SK-N-SH (cell line): ENCODE measurements at regions not wholly inside any gene's neighbourhood (a gene's known extent, or its start where the extent isn't known, plus 50 kb on each side); places are given as distances from the start of the nearest gene placed in this dataset.

Source experiments
- CTCF ChIA-PET: fragments of 300-600, 350-600 bp; formaldehyde crosslinking; extraction: SDS; loops from one replicate; lab custom pipeline; 2021; lab: Yijun Ruan, JAX
- POLR2A ChIA-PET: fragments of 350-600 bp; sonication (Branson Sonifier 250); formaldehyde crosslinking; extraction: SDS; loops from one replicate; lab custom pipeline; 2020; ENCODE audit warnings: antibody characterized with exemption, inconsistent platforms; lab: Yijun Ruan, JAX
- DNase-seq: peaks from one replicate; pipeline ENCODE4 v3.0.0; 2012
- H2AFZ ChIP-seq: fragments of 200-600 bp; sonication (generic); 2 replicates; pipeline ENCODE4 v1.8.1; 2016; ENCODE audit warnings: antibody characterized with exemption, mild to moderate bottlenecking, low read depth
- H3F3A ChIP-seq: fragments of 200-600 bp; sonication (generic); replicated peaks from 2 replicates; pipeline ENCODE3; 2016; ENCODE audit warnings: antibody characterized with exemption, mild to moderate bottlenecking; ENCODE audit not compliant: insufficient read depth
- H3K27ac ChIP-seq, 2 experiments: fragments of 200-500 bp in 1 of 2; fragments of 200-600 bp in 1 of 2; sonication (Bioruptor generic) in 1 of 2; sonication (generic), shearing (Covaris generic) in 1 of 2; 2 replicates each; pipeline versions ENCODE4 v1.5.1 to v1.6.1; 2014 to 2016; ENCODE audit warnings: low read depth in 2 of 2, inconsistent platforms in 1 of 2, low read length in 1 of 2, mild to moderate bottlenecking in 1 of 2, mixed read lengths in 1 of 2
- H3K27me3 ChIP-seq: fragments of 200-600 bp; sonication (generic), shearing (Covaris generic); 2 replicates; pipeline ENCODE4 v1.6.1; 2016; ENCODE audit warnings: mixed run types; ENCODE audit not compliant: insufficient read depth
- H3K36me3 ChIP-seq, 2 experiments: fragments of 200-500 bp in 1 of 2; fragments of 200-600 bp in 1 of 2; sonication (Bioruptor generic) in 1 of 2; sonication (generic) in 1 of 2; replicated peaks in 1 of 2; 2 replicates each; pipeline versions ENCODE3 to v1.5.1; 2014 to 2016; ENCODE audit warnings: low read length in 1 of 2, mild to moderate bottlenecking in 1 of 2; ENCODE audit not compliant: insufficient read depth in 2 of 2, control insufficient read depth in 1 of 2
- H3K4me1 ChIP-seq, 2 experiments: fragments of 200-500 bp in 1 of 2; fragments of 200-600 bp in 1 of 2; sonication (Bioruptor generic) in 1 of 2; sonication (generic), shearing (Covaris generic) in 1 of 2; 2 replicates each; pipeline versions ENCODE4 v1.5.1 to v1.6.1; 2014 to 2016; ENCODE audit warnings: low read depth in 1 of 2, low read length in 1 of 2, mixed run types in 1 of 2; ENCODE audit not compliant: insufficient read depth in 2 of 2, control insufficient read depth in 1 of 2
- H3K4me2 ChIP-seq: fragments of 200-600 bp; sonication (generic), shearing (Covaris generic); 2 replicates; pipeline ENCODE4 v1.6.1; 2017; ENCODE audit warnings: mixed run types
- H3K4me3 ChIP-seq, 2 experiments: fragments of 200-500 bp in 1 of 2; fragments of 200-600 bp in 1 of 2; sonication (Bioruptor generic) in 1 of 2; sonication (generic), shearing (Covaris generic) in 1 of 2; 2 replicates each; pipeline versions ENCODE4 v1.5.1 to v1.8.1; 2014 to 2016; ENCODE audit warnings: low read depth in 2 of 2, inconsistent platforms in 1 of 2, low read length in 1 of 2, mild to moderate bottlenecking in 1 of 2, mixed read lengths in 1 of 2, moderate library complexity in 1 of 2
- H3K79me2 ChIP-seq: fragments of 200-600 bp; sonication (generic); 2 replicates; pipeline ENCODE4 v1.8.1; 2017; ENCODE audit warnings: mild to moderate bottlenecking; ENCODE audit not compliant: insufficient read depth
- H3K9ac ChIP-seq: fragments of 200-600 bp; sonication (generic); 2 replicates; pipeline ENCODE4 v1.6.1; 2017; ENCODE audit warnings: mixed run types
- H3K9me2 ChIP-seq: fragments of 200-600 bp; sonication (generic); 2 replicates; pipeline ENCODE4 v1.6.1; 2017; ENCODE audit warnings: mixed run types
- H3K9me3 ChIP-seq: fragments of 200-600 bp; sonication (generic); 2 replicates; pipeline ENCODE4 v1.6.1; 2017; ENCODE audit warnings: mixed run types, mild to moderate bottlenecking, moderate library complexity
- H4K20me1 ChIP-seq: fragments of 200-600 bp; sonication (generic); 2 replicates; pipeline ENCODE4 v1.6.1; 2017; ENCODE audit warnings: mild to moderate bottlenecking, mixed run types; ENCODE audit not compliant: insufficient read depth
- CHD2 ChIP-seq: fragments of 150-350 bp; IDR thresholded peaks from 2 replicates; pipeline ENCODE4 v1.6.1; 2018; ENCODE audit warnings: low read length; ENCODE audit not compliant: partially characterized antibody
- CTCF ChIP-seq: fragments of 200-600 bp; sonication (generic); IDR thresholded peaks from 2 replicates; pipeline ENCODE4 v1.6.1; 2017; ENCODE audit warnings: antibody characterized with exemption, mild to moderate bottlenecking, moderate library complexity
- ELF1 ChIP-seq: IDR thresholded peaks from 2 replicates; pipeline ENCODE4 v1.4.0; 2012
- EP300 ChIP-seq, 2 experiments: IDR thresholded peaks; 2 replicates each; pipeline versions ENCODE4 v1.4.0 to v1.6.1; 2012; ENCODE audit warnings: borderline replicate concordance in 1 of 2, low read depth in 1 of 2, low read length in 1 of 2
- EZH2phosphoT487 ChIP-seq: fragments of 200-600 bp; sonication (generic); IDR thresholded peaks from 2 replicates; pipeline ENCODE4 v1.6.1; 2017; ENCODE audit warnings: low read depth, mixed run types, mild to moderate bottlenecking, antibody characterized with exemption, moderate library complexity, borderline replicate concordance
- FOSL2 ChIP-seq: IDR thresholded peaks from 2 replicates; pipeline ENCODE4 v1.4.0; 2012; ENCODE audit warnings: low read depth, mild to moderate bottlenecking, moderate library complexity, borderline replicate concordance
- FOXJ3 ChIP-seq: sonication (generic); formaldehyde crosslinking; IDR thresholded peaks from 2 replicates; pipeline ENCODE4 v1.5.1; 2020; ENCODE audit warnings: mild to moderate bottlenecking, missing genetic modification reagents
- JUND ChIP-seq: IDR thresholded peaks from 2 replicates; pipeline ENCODE4 v1.4.0; 2012
- MAX ChIP-seq: IDR thresholded peaks from 2 replicates; pipeline ENCODE4 v1.4.0; 2012; ENCODE audit warnings: low read depth
- MXI1 ChIP-seq: IDR thresholded peaks from 2 replicates; pipeline ENCODE4 v1.6.1; 2012; ENCODE audit warnings: mild to moderate bottlenecking, low read depth, low read length, improper control_type of control experiment
- NRF1 ChIP-seq: IDR thresholded peaks from 2 replicates; pipeline ENCODE4 v1.6.1; 2012; ENCODE audit warnings: low read depth, mild to moderate bottlenecking, low read length
- RAD21 ChIP-seq: IDR thresholded peaks from 2 replicates; pipeline ENCODE4 v1.6.1; 2012; ENCODE audit warnings: mild to moderate bottlenecking, low read length
- RCOR1 ChIP-seq: fragments of 150-350 bp; IDR thresholded peaks from 2 replicates; pipeline ENCODE4 v1.6.1; 2017; ENCODE audit warnings: antibody characterized with exemption, low read length
- RFX5 ChIP-seq: IDR thresholded peaks from 2 replicates; pipeline ENCODE4 v1.6.1; 2012; ENCODE audit warnings: mild to moderate bottlenecking, improper control_type of control experiment, low read length
- RXRA ChIP-seq: IDR thresholded peaks from 2 replicates; pipeline ENCODE4 v1.4.0; 2012; ENCODE audit warnings: low read depth, mild to moderate bottlenecking, borderline replicate concordance
- SIN3A ChIP-seq: IDR thresholded peaks from 2 replicates; pipeline ENCODE4 v1.6.1; 2012; ENCODE audit warnings: low read depth, mild to moderate bottlenecking, low read length, moderate library complexity, borderline replicate concordance
- SMC3 ChIP-seq: IDR thresholded peaks from 2 replicates; pipeline ENCODE4 v1.6.1; 2012; ENCODE audit warnings: low read depth, low read length, improper control_type of control experiment
- TCF12 ChIP-seq: IDR thresholded peaks from 2 replicates; pipeline ENCODE4 v1.4.0; 2012
- TEAD4 ChIP-seq: IDR thresholded peaks from 2 replicates; pipeline ENCODE4 v1.4.0; 2012; ENCODE audit warnings: mild to moderate bottlenecking, borderline replicate concordance; ENCODE audit not compliant: insufficient read depth
- YY1 ChIP-seq: IDR thresholded peaks from 2 replicates; pipeline ENCODE4 v1.4.0; 2012; ENCODE audit warnings: low read depth, mild to moderate bottlenecking
- WGBS: methylation state at CpG from one replicate; pipeline ENCODE4 v1.1.6; 2017; ENCODE audit warnings: low lambda C conversion rate; 5-methylcytosine and 5-hydroxymethylcytosine counted together
- TF ChIP-seq, protein P1 (sequence below): IDR thresholded peaks from 2 replicates; pipeline ENCODE4 v1.4.0; 2012; ENCODE audit warnings: low read depth, borderline replicate concordance
- TF ChIP-seq, protein P2 (sequence below): IDR thresholded peaks from 2 replicates; pipeline ENCODE4 v1.4.0; 2012; ENCODE audit warnings: low read depth, borderline replicate concordance

- ChIA-PET POLR2A (no interaction called here), CTCF (no interaction called here)
- H2AFZ ChIP-seq, result no peak overlapping the region
- H3K36me3 ChIP-seq, result no peaks in the 10 kb centered on the region
- H4K20me1 ChIP-seq, result no peaks in the 10 kb centered on the region
- no peak overlapping the region for H3K4me2 ChIP-seq
- no peaks in the 10 kb centered on the region for H3F3A ChIP-seq
- H3K9me2 ChIP-seq, result no peaks in the 10 kb centered on the region
- H3K27ac ChIP-seq, result no peak overlapping the region
- no peak for DNase-seq
- 4% methylated on average over 2 of the region's 2 CpGs for WGBS
- H3K9ac ChIP-seq, result no peak overlapping the region
- TF ChIP-seq SMC3 (peak; percentile 24; the same call in 1 of the 2 replicates), MXI1 (no peak), RFX5 (no peak), JUND (no peak), EP300 (IDR thresholded peaks at IDR 0.05; ENCODE audit: borderline replicate concordance in 1 of 2, low read depth in 1 of 2, low read length in 1 of 2) (no peak), ELF1 (no peak), CTCF (peak; percentile 53), RAD21 (peak; percentile 39; the same call in 1 of the 2 replicates)
- no peaks in the 10 kb centered on the region for H3K9me3 ChIP-seq
- no peaks in the 10 kb centered on the region for H3K27me3 ChIP-seq
- no peaks in the 10 kb centered on the region for H3K4me1 ChIP-seq
- H3K79me2 ChIP-seq, result no peaks in the 10 kb centered on the region
- H3K4me3 ChIP-seq, result no peak overlapping the region
Measured at GRCh38 chr1:191993549-191993948, 164.7 kb upstream of the RGS18 start.

- Histone ChIP-seq H3F3A (no peaks in the 10 kb centered on the region), H2AFZ (no peak overlapping the region), H3K9me2 (no peaks in the 10 kb centered on the region), H3K27me3 (peaks cover 7% of the 10 kb centered on the region; the same call in 1 of the 2 replicates), H3K27ac (no peak overlapping the region), H3K4me3 (no peak overlapping the region), H3K9ac (no peak overlapping the region), H3K79me2 (no peaks in the 10 kb centered on the region), H3K9me3 (no peaks in the 10 kb centered on the region; the same call in 1 of the 2 replicates), H4K20me1 (no peaks in the 10 kb centered on the region), H3K36me3 (no peaks in the 10 kb centered on the region), H3K4me2 (no peak overlapping the region), H3K4me1 (no peaks in the 10 kb centered on the region; a peak in 1 of 4 replicates)
- ChIA-PET CTCF (no interaction called here), POLR2A (no interaction called here)
- DNase-seq, result no peak
- 58% methylated on average over 3 of the region's 3 CpGs for WGBS
- TF ChIP-seq RCOR1, result no peak
- TF ChIP-seq CHD2, result no peak
- TF ChIP-seq FOSL2, result no peak
- no peak for TF ChIP-seq TCF12
- TF ChIP-seq RXRA, result no peak
- TF ChIP-seq, protein P1, sequence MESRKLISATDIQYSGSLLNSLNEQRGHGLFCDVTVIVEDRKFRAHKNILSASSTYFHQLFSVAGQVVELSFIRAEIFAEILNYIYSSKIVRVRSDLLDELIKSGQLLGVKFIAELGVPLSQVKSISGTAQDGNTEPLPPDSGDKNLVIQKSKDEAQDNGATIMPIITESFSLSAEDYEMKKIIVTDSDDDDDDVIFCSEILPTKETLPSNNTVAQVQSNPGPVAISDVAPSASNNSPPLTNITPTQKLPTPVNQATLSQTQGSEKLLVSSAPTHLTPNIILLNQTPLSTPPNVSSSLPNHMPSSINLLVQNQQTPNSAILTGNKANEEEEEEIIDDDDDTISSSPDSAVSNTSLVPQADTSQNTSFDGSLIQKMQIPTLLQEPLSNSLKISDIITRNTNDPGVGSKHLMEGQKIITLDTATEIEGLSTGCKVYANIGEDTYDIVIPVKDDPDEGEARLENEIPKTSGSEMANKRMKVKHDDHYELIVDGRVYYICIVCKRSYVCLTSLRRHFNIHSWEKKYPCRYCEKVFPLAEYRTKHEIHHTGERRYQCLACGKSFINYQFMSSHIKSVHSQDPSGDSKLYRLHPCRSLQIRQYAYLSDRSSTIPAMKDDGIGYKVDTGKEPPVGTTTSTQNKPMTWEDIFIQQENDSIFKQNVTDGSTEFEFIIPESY, result no peak
- TF ChIP-seq SMC3, result no peak
- TF ChIP-seq TEAD4, result no peak
- TF ChIP-seq MAX, result no peak
- no peak for TF ChIP-seq FOXJ3 (CRISPR knock-in tag)
- no peak for TF ChIP-seq EZH2phosphoT487
- TF ChIP-seq YY1, result no peak
- TF ChIP-seq SIN3A, result no peak
- no peak for TF ChIP-seq JUND
- TF ChIP-seq CTCF, result no peak
- TF ChIP-seq, protein P2, sequence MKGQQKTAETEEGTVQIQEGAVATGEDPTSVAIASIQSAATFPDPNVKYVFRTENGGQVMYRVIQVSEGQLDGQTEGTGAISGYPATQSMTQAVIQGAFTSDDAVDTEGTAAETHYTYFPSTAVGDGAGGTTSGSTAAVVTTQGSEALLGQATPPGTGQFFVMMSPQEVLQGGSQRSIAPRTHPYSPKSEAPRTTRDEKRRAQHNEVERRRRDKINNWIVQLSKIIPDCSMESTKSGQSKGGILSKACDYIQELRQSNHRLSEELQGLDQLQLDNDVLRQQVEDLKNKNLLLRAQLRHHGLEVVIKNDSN, result no peak
- TF ChIP-seq NRF1, result no peak
Measured at GRCh38 chr1:192002063-192002462, 156.2 kb upstream of the RGS18 start.
